HL-60 (cell line): ENCODE measurements at regions not wholly inside any gene's neighbourhood (a gene's known extent, or its start where the extent isn't known, plus 50 kb on each side); places are given as distances from the start of the nearest gene placed in this dataset.

Experiments
- GABPA ChIP-seq: IDR thresholded peaks from 2 replicates; pipeline ENCODE4 v1.6.1; 2012; ENCODE audit warnings: low read depth
- POLR2AphosphoS5 ChIP-seq: IDR thresholded peaks from 2 replicates; pipeline ENCODE4 v1.6.1; 2012; ENCODE audit warnings: low read depth
- REST ChIP-seq: IDR thresholded peaks from 2 replicates; pipeline ENCODE4 v1.6.1; 2012; ENCODE audit warnings: low read depth; ENCODE audit not compliant: insufficient replicate concordance
- SPI1 ChIP-seq: IDR thresholded peaks from 2 replicates; pipeline ENCODE4 v1.6.1; 2012; ENCODE audit warnings: low read depth, mild to moderate bottlenecking, borderline replicate concordance
- TF ChIP-seq, protein P1 (sequence below): IDR thresholded peaks from one replicate; pipeline ENCODE4 v1.5.1; 2011; ENCODE audit warnings: low read length, control low read depth, inconsistent platforms; ENCODE audit not compliant: insufficient read depth

GRCh38 chr4:177239878-177240277 is 69.8 kb upstream of the NEIL3 start:
- TF ChIP-seq, protein P1, sequence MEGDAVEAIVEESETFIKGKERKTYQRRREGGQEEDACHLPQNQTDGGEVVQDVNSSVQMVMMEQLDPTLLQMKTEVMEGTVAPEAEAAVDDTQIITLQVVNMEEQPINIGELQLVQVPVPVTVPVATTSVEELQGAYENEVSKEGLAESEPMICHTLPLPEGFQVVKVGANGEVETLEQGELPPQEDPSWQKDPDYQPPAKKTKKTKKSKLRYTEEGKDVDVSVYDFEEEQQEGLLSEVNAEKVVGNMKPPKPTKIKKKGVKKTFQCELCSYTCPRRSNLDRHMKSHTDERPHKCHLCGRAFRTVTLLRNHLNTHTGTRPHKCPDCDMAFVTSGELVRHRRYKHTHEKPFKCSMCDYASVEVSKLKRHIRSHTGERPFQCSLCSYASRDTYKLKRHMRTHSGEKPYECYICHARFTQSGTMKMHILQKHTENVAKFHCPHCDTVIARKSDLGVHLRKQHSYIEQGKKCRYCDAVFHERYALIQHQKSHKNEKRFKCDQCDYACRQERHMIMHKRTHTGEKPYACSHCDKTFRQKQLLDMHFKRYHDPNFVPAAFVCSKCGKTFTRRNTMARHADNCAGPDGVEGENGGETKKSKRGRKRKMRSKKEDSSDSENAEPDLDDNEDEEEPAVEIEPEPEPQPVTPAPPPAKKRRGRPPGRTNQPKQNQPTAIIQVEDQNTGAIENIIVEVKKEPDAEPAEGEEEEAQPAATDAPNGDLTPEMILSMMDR = no peak
- TF ChIP-seq SPI1 = no peak
- no peak for TF ChIP-seq POLR2AphosphoS5
- TF ChIP-seq REST = no peak
- no peak for TF ChIP-seq GABPA
